Breast epithelium (tissue), 3 donors: ENCODE measurements at regions not wholly inside any gene's neighbourhood (a gene's known extent, or its start where the extent isn't known, plus 50 kb on each side); places are given as distances from the start of the nearest gene placed in this dataset.

Experiments
- CTCF ChIP-seq, 3 donors: fragments of 450-650 bp; IDR thresholded peaks; one replicate each; pipeline ENCODE4 v1.5.1; 2016 to 2017; ENCODE audit warnings: antibody characterized with exemption in 3 of 3, mild to moderate bottlenecking in 3 of 3, moderate library complexity in 3 of 3
- POLR2A ChIP-seq: fragments of 450-650 bp; IDR thresholded peaks from one replicate; pipeline ENCODE4 v1.6.1; 2016; ENCODE audit warnings: antibody characterized with exemption, mild to moderate bottlenecking, moderate library complexity

- TF ChIP-seq CTCF (IDR thresholded peaks at IDR 0.05): no peak
- TF ChIP-seq POLR2A: no peak
These were observed 686.3 kb downstream of the XPNPEP1 start for GRCh38 chr10:109237050-109237449.
